NCI-H1092 (cell line): ENCODE measurements at regions not wholly inside any gene's neighbourhood (a gene's known extent, or its start where the extent isn't known, plus 50 kb on each side); places are given as distances from the start of the nearest gene placed in this dataset.
A peak's percentile ranks its signal among the peaks of the same experiment; 100 is the strongest.

Experiments used
- DNase-seq: peaks from one replicate; lab custom pipeline; 2025; lab: John Stamatoyannopoulos, UW

DNA sequence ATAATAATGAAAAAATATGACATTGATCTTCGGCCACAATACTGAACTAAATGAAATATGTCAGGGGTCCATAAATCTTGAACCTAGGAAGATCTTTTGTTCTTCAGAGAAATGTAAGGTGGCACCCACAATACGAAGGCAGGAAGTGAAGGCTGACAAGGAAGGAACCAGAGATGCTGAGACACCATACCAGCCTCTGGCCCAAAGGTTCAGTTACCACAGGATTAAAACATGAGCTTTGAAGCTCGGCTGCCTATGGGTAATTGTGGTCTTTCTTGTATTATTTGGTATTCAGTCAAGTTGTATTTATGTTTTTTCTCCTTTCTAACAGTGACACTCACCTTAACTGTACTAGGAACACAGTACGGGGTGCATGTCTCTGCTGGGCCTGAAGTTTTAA, 448.8 kb upstream of the SETBP1 start:
- DNase-seq = no peak

DNA sequence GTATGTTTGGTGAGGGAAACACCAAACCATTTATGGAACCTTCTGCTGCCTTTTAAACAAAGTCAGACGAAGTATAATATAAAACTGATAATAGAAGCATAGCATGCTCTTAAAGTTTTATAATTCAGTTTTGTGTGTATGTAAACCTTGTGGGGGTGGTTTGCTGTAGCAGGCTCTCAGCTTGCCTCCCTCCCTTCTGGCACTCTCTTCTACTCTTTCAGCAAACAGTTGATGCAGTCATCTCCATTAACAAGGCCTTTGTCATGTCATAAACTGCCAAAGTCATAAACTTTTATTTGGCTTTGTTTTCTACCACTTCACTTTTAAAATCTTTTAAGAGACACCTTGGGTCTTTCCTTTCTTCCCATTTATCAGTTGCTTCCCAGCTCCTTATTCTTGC, 448.2 kb upstream of the SETBP1 start:
- no peak for DNase-seq

DNA sequence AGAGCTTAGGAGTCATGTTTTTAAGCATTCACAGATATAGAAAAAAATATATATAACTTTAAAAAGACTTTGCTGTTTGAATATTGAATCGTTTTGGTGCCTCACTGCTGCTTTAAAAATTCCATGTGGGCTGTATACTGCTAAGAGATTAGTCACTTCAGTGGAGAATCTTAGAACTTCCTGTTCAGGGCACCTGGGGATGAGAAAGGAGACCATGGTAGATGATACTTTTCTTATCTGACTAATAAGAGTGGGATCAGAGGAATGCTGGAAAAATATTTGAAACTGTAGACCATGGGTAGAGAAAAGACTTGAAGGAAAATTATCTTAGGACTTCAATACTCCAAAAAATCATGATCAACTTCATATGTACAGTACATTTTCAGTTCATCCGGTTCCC, 442.2 kb upstream of the SETBP1 start:
- DNase-seq = no peak

DNA sequence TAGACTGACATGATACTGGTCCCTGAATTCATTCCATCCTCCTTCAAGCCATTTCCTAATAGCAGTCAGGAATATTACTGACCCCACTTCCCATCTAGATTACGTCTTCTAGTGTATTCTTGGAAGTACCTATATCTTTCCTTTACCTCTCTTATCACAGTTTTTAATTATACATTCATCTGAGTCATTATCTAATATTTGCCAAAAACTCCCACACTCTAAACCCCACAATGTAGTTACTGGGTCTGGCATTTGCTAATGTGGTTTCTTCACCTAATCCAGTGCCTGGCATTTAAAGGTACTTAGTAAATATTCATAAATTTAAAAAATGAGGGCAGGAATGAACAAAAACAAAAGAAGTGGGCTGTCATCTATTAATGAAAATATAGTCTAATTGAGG, 441.8 kb upstream of the SETBP1 start:
- DNase-seq = no peak

DNA sequence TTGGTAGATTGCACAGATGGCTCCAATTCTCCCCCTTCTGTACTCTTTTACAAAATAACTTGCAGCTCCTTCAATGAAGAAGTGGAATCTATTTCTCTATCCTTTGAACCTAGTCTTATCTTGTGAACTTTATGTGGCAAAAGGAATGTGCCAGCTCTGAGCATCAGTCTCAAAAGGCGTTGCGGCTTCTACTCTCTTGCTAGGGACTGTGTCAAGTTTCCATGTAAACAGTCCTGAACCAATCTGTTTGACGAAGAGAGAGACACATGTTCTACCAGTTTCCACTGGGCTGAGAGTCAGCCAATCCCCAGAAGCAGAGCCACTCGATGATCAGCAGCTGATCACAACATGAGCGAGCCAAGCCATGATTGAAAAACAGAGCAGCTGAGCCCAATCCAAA, 439.7 kb upstream of the SETBP1 start:
- DNase-seq = no peak

DNA sequence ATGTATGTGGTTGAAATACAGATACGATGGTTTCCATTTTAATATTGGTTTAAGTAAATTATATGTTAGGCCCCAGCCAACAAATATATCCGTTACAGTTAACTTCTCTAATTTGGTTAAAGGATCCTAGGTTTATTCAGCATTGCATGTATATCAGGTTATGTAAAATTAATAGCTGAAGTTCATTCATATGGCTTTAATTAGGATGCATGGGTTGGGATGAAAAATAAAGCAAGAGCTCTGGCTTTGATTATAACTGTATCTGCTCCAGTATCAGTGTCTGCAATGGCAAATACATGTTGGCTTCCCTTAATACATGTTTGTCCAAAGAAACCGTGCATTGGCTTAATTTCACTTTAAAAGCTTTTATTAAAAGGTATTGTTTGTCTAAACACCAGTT, 435.7 kb upstream of the SETBP1 start:
- DNase-seq = no peak

DNA sequence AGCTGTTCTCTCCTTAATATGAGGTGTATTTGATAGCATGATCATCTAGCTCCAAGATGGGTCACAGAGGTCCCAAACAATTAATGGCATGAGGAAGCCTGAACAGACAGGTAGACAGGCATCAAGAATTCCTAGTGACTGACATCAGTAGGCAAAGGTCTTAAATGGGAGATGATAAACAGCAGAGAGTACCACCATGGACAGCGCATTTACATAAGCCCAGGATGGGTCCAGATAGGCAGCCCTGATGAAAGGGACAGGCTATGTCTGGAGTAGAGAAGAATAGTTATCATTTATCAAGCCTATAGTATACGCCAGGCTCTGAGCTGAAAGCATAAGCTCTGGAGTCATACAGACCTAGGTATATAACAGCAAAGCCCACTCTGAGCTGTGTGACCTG, 434.7 kb upstream of the SETBP1 start:
- DNase-seq = no peak

DNA sequence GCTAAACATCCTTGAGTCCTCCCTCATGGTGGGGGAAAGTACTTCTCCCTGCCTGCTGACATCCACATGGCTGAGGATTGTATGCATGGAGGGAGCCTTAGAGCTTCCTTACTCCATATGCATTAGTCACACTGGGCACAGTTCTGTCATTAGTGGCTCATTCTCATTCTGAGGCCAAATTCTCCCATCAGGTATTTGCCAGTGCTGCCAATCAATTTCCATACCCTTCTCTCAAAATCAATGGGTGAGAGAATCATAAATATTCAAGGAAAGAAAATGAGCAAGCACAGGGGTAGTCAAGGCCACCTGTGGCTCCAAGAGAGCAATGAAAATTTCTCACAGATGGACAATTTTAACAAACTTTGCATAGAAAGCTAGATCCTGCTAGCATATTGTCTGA, 422.6 kb upstream of the SETBP1 start:
- DNase-seq = no peak

DNA sequence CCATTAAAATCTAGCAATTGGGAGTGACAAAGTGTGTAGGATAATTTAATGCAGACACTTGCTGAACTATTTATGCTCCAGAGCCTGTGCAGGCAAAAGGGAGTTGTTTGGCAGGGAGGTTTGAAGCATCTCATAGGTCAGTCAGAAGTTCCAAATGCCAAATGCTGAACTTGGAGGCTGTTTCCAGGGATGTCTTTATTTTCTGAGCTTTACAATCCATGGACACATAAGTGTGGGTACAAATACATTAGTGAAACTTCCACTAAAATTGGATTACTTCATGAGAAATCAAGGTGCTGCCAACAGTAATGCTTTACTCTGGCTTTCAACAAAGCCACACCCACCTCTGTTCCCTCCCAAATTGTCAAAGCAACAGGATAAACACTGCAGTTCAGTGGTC, 422.1 kb upstream of the SETBP1 start:
- DNase-seq = no peak

DNA sequence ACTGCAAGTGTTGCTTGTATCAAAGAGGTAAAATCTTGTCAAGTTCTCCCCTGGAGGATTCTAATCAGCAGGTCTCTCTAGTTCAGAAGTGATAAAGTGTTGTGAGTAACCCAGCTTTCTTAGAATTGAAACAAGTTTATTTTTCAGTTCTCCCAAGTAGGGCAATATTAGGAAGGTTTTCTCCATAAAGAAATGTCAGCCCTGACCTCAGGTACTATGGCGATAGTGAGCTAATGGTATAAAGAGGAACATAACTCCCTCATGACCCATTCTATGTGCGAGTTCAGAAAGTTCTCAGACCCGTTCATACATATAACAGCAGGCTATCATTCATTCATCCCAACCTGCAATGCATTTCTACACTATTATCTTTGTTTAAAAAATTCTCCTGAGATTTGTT, 421.1 kb upstream of the SETBP1 start:
- DNase-seq = no peak

DNA sequence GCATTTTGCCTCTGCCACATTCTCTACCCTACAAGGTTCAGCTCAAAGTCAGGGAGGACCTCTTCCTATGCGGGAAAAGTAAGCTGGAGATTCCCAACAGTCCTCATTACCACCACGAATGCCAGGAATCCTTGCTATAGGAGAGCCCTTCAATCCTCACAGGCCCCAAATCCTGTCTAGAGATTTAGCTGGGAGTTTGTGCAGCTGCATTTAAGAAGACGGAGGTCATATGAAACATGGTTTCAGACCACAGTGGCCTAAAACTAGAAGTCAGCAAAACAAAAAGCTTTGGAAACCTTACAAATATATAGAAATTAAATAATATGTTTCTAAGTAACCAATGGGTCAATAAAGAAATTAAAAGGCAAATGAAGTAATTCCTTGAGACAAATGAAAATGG, 415.3 kb upstream of the SETBP1 start:
- DNase-seq = no peak

DNA sequence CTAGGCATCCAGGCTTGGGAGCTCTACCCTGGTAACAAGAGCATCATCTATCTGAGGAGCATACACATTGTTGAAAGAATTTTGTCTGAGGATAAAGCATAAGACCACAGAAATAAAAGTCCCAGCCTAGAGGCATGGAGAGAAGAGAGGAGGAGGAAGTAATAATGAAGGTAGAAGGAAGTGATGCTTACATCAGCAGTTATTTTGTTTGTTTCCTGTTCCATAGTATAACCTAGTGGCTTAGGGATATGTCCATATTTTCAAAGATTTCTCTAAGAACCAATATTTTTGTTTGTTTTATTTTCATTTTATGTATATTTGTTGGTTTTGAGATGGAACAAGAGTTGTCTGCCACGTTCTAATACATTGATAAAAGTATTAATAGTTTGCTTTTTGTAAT, 407.4 kb upstream of the SETBP1 start:
- no peak for DNase-seq

DNA sequence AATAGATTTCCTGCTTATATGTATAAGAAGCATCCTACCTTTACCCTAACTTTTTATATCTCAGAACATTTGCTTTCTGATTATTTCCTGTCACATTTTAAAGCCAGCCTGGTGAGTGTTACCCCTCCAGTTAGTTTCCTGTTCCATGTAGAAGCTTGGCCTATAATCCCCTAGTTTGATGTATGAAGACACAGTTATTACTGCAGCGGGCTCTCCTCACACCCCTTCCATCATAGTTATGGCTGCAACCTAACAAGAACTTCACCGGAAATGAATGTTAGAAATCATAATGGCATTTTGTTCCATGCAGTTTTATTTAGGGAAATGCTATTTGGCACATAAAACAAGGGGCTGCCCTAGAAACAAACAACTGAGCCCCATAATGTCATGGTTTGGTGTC, 400.2 kb upstream of the SETBP1 start:
- DNase-seq = no peak

DNA sequence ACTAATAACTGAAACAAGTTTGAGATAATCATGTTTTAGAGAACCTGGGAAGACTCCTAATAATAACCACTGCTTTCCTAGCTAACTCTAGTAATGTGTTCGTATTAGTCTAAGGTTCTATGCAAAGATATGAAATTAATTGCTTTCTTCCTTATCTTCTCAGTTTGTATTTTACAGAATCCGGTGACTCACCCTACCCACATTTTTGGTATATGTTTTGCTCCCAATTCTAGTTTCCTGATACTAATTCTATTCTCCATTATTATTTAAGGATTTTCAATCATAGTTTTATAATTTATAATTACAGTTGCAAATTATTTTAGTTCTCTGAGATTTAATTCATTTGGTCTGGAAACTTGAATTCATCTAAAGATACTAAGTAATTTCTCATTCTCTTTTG, 394.6 kb upstream of the SETBP1 start:
- DNase-seq = no peak

DNA sequence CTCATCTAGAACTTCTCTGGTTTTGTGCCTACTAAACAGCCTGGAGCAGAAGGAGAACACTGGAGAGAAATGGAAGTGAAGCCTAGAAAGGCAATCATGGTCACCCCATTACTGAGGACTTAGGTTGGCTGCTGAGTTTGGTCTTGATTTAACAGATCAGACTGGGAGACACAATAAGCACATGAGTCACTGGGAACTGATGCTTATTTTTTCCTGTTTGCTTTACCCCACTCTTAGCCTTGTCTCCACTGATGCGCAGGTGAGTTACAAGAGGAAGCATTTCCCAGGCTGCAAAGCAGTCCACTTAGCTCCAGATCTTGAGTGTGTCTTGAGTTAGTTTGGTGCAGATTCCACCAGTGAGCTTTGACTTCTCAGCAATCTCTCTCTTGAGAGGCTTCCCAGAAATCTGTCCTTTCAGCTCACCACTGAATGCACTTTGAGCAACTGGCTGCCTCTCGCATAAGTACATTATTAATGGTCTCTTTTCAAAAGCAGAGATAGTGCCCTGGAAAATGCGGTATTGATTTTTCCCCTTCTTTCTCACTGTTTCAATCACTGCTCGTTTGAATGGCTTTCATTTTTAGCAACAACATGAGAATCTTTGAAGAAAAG, 390.2 kb upstream of the SETBP1 start:
- no peak for DNase-seq

DNA sequence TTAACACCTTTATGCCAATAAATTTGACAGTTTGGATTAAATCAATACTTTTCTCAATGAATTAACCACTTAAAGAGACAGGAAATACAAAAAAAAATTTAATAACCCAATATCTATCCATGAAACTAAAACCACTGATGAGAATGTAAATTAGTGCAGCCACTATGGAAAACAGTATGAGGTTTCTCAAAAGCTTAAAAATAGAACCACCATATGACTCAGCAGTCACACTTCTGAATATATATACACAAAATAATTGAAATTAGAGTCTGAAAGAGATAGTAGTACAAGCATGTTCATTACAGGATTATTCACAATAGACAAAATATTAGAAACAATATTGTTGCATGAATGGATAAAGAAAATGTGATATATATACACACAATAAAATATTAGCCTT, 382.1 kb upstream of the SETBP1 start:
- no peak for DNase-seq

DNA sequence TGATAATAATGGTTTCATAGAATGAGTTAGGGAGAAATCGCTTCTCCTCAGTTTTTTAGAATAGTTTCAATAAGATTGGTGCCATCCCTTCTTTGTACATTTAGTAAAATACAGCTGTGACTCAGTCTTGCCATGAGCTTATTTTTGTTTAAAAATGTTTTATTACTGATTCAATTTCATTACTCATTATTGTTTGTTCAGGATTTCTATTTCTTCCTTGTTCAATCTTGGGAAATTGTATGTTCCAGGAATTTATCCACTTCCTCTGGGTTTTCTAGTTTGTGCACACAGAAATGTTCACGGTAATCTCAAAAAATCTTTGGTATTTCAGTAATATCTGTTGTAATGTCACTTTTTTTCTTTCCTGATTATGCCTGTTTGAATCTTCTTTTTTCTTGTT, 371.5 kb upstream of the SETBP1 start:
- DNase-seq = no peak

DNA sequence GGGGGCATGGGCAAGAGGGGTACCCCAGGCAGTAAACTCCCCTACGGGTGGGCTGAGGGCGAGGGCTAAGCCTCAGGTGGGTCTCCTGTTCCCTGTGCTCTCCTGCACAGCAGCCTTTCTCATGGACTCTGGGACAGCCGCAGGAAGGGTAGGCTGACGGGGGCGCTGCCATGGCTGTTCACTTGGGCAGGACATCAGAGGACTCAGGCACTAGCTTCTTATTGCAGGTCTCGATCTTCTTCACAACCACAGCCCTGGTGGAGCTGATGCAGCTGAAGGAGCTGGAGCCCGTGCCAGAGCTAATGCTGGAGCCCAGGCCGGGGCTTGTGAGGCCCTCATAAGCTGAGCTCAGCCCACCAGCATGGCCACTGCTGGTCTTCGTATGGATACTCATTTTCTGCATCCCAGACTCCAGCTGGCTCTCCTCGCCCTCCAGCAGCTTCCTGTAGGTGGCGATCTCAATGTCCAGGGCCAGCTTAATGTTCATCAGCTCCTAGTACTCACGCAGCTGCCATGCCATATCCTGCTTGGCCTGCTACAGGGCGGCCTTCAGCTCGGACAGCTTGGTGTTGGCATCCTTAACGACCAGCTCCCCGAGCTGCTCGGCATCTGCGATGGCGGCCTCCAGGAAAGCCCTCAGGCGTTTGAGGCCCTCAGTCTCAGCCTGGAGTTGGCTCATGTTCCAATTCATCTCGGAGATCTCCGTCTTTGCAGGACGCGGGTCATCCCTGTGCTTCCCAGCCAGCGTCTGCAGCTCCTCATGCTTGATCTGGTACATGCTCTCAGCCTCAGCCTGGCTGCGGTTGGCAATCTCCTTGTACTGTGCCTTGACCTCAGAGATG, 359.8 kb upstream of the SETBP1 start:
- DNase-seq = no peak

DNA sequence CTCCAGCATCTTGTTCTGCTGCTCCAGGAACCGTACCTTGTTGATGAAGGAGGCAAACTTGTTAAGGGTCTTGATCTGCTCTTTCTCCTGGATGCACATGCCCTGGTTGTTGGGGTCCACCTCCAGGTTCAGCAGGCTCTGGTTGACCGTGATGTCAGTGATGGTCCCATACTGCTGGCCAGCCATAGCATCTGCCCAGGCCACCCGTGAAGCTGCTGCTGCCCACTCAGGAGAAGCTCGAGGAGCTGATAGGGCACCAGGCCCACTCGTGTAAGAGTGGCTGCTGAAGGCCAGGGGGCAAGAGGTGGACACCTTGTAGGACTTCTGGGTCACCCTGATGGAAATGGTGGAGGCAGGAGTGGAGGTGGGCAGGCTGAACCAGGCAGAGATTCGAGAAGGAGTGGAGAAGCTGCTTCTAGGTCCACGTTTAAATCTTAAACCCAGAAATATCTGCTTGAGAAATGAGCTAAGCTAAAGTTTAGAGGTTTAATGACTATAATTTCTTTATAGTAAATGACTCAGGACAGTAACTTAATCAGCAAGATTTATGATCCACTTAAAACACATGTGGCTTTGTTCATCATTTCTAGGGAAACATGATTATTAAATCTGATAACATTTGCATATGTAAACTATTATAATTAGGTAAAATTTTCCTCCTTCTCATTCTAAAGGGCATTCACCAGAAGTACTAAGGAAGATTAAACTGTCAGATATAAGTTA, 358.7 kb upstream of the SETBP1 start:
- DNase-seq = no peak

DNA sequence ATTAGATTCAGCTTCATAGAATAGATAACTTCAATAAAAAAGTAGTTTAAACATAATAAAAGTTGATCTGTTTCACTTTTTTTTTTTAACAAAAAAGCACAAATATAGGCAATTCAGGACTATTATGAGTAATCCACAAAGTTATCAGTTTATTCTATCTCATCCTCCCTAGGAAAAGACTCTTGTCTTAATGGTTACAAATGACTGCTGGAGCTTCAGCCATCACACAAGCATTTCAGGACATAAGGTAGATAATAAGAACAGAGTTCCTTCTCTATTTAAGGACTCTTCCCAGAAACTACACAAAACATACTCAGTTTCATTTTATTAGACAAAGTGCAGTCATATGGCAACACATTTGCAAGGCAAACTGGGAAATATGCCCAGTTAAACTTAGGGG, 357.6 kb upstream of the SETBP1 start:
- no peak for DNase-seq

DNA sequence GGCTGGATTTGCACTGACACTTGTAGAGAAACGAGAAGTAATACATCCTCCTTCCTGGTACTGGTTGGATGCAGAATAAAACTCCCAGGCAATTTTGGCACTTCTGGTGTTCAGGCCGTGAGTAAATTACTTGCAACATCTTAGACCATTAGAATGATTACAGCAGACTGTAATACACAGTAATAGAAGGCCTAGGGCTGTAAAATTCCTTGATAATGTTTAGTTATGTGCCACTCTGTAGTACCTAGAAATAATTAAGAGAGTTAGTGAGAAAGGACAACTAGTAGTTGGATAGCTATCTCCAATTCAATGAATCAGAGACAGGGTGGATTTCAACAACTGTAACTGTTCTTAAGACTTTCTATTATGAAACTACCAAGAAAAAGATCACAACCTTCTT, 356.3 kb upstream of the SETBP1 start:
- no peak for DNase-seq

DNA sequence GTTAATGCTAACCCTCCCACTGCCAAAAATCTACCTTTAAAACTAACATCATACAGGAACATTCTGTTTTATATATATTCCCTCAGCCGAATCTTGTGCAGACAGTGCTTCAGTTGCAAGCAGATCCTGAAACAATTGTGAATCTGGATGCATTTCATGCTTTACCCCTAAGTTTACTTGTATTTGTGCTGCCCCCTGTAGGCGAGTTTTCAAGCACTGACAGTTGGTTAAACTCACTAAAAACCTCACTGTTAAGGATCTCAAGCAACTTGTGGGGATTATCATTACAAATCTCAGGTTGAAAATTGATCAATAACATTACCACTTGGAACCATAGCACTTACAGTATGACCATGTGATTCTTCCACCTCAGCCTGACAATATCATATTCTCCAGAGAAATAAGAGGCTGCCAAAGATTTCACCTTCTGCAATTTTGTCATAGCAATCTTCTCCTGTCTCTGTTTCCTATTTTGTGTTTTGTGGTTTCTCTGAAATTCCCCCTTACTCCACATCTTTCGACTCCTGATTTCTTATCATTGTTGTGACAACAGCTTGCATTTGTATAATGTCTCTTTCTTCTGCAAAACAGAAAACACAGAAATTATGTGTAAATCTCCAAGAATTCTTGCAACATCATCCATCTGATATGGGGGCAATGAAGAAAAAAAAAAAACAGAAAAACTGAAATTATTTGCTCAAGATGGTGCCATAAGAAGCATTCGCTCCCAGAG, 354.6 kb upstream of the SETBP1 start:
- DNase-seq = peak; percentile 56
